HFF-Myc (cell line): ENCODE measurements at regions not wholly inside any gene's neighbourhood (a gene's known extent, or its start where the extent isn't known, plus 50 kb on each side); places are given as distances from the start of the nearest gene placed in this dataset.

ENCODE experiments used
- DNase-seq: peaks from one replicate; pipeline ENCODE4 v3.0.0-alpha.2; 2011; ENCODE audit warnings: low read depth; ENCODE audit errors: extremely low read depth
- H3K4me3 ChIP-seq: replicated peaks from 2 replicates; pipeline ENCODE4 v1.5.1; 2011; ENCODE audit warnings: low read depth, mild to moderate bottlenecking, control low read depth, low read length
- CTCF ChIP-seq: IDR thresholded peaks from 2 replicates; pipeline ENCODE4 v1.5.1; 2012; ENCODE audit warnings: mild to moderate bottlenecking, low read depth, low read length, control low read depth; ENCODE audit errors: missing control alignments

DNA sequence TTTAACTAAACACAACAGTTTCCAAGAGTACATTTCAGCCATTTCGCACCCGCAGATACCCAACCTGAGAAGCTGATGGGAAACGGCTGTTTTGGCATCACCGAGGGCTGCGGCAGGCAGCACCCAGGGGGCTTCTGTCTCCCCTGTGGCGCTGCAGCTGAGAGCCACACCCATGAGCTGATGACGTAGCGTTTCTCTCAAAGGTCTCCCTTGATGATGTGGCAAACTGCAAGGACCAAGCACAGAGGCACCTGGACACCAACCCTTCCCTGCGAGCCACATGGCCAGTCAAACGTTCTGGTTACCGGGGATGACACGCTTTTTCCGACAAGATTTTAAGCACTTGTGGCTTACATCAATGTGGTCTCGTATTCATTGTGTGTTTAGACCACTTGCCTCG, 150.8 kb upstream of the ERG start:
- TF ChIP-seq CTCF: no peak
- H3K4me3 ChIP-seq: no peak overlapping the region
- no peak for DNase-seq

GRCh38 chr21:38651570-38651969, 153.3 kb upstream of the ERG start:
- TF ChIP-seq CTCF: no peak
- H3K4me3 ChIP-seq: no peak overlapping the region
- DNase-seq: no peak

- DNase-seq: no peak
Measured at GRCh38 chr21:38652396-38652795, 153.3 kb upstream of the ETS2 start.

DNA sequence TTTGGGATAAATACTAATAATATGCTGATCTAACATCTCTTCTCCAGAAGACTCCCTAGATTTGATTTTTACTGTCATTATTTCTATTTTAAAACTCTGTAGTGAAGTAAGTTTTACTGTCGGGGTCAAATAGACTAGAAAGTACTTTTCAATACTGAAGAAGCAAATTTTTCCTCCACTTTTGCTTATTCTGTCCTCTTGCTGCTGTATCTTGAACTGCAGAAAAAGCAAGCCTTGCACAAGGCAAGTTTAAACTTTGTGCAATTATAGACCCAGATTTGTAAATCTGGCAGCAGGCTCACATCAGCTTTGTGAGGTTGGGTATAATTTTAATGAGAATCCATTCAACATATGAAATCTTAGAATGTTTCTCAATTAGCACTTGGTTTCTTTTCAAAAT, 151.1 kb upstream of the ETS2 start:
- no peak for TF ChIP-seq CTCF
- no peak for DNase-seq
- H3K4me3 ChIP-seq: no peak overlapping the region

More at GRCh38 chr21:38652396-38652795, 153.3 kb upstream of the ETS2 start:
- no peak overlapping the region for H3K4me3 ChIP-seq
- TF ChIP-seq CTCF: no peak

DNA sequence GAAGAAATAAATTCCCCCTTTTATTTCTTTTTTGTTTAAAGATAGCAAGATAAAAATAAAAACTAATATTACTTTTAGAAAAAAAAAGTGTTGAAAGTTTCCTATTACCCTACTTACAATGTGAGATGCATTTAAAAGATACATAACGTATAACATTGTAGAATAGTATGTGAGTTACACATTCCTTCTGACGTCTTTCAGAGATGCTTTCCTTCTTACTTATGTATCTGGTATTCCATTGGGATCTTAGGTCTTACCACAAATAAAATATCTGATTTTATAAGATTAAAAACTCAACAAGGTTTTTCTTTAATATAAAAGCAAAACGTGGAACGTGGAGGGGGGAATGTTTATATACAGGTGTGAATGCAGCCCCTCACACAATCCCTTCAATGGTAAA, 147.2 kb upstream of the ETS2 start:
- no peak overlapping the region for H3K4me3 ChIP-seq
- DNase-seq: no peak
- no peak for TF ChIP-seq CTCF

DNA sequence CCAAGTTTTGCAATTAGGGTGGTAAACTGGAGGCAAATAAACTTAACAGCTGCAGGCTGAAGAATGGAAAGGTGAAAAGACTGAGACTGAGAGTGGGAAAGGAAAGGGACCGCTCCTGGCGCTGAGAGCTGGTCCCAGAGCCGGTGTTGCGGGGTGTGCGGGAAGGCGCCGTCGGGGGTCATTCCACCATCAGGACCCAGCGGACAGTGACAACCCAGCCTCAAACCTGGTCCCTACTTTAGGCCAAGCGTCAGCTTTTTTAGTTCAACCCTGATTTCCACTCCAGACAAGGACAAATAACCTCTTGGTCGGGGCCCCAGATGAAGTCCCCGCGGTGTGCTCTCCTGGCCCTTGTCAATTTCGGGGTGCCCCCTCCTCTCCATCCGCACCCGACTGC, 145.8 kb upstream of the ETS2 start:
- no peak overlapping the region for H3K4me3 ChIP-seq
- no peak for DNase-seq
- TF ChIP-seq CTCF: no peak
